ENCODE measurements at regions not wholly inside any gene's neighbourhood (a gene's known extent, or its start where the extent isn't known, plus 50 kb on each side); places are given as distances from the start of the nearest gene placed in this dataset.

GRCh38 chr21:31398574-31398973 lies 54.5 kb upstream of the TIAM1 start:
- Histone ChIP-seq H4K20me1 (ENCODE audit: insufficient read depth, low read length) (no peaks in the 10 kb centered on the region), H3K4me3 (replicated peaks in 1 of 3; ENCODE audit: low read depth in 2 of 3, low read length in 3 of 3) (no peak overlapping the region), H3K27me3 (ENCODE audit: control insufficient read depth in 2 of 2, insufficient read depth in 2 of 2, low read length in 2 of 2) (peaks cover 0 to 2% of the 10 kb centered on the region in 2 donors), H3K27ac (ENCODE audit: low read depth in 1 of 2, low read length in 2 of 2) (no peak overlapping the region), H2AFZ (ENCODE audit: insufficient read depth, low read depth, low read length, poor library complexity, severe bottlenecking) (no peak overlapping the region), H3K79me2 (ENCODE audit: insufficient read depth, low read length) (no peaks in the 10 kb centered on the region), H3K4me2 (replicated peaks; ENCODE audit: extremely low read depth, low read length, poor library complexity, severe bottlenecking) (no peak overlapping the region), H3K9ac (ENCODE audit: insufficient read depth, low read length, poor library complexity, severe bottlenecking) (no peak overlapping the region), H3K36me3 (replicated peaks in 1 of 2; ENCODE audit: control insufficient read depth in 1 of 2, insufficient read depth in 2 of 2, low read length in 2 of 2) (no peaks in the 10 kb centered on the region), H3K4me1 (ENCODE audit: control insufficient read depth in 1 of 2, insufficient read depth in 2 of 2, low read length in 2 of 2) (no peaks in the 10 kb centered on the region), H3K9me3 (replicated peaks in 1 of 2; ENCODE audit: control insufficient read depth in 1 of 2, insufficient read depth in 1 of 2, low read length in 2 of 2) (no peaks in the 10 kb centered on the region)
- Mint-ChIP-seq H3K4me1 (peaks cover 10% of the 10 kb centered on the region), H3K4me3 (no peak overlapping the region), H3K36me3 (no peaks in the 10 kb centered on the region), H3K27ac (no peak overlapping the region), H3K27me3 (ENCODE audit: low read depth in 3 of 3) (peaks cover 1 to 10% (median 9%) of the 10 kb centered on the region in 3 donors), H3K9me3 (peaks cover 0 to 1% (median 0%) of the 10 kb centered on the region in 7 donors)
- no peak for TF ChIP-seq CTCF (IDR thresholded peaks at IDR 0.05)
- WGBS (ENCODE audit: insufficient coverage) = no CpG with 5 or more reads among the region's 5 CpGs
- intact Hi-C loops (cut with micrococcal nuclease) = no loop called here
- DNase-seq = no peak

DNA sequence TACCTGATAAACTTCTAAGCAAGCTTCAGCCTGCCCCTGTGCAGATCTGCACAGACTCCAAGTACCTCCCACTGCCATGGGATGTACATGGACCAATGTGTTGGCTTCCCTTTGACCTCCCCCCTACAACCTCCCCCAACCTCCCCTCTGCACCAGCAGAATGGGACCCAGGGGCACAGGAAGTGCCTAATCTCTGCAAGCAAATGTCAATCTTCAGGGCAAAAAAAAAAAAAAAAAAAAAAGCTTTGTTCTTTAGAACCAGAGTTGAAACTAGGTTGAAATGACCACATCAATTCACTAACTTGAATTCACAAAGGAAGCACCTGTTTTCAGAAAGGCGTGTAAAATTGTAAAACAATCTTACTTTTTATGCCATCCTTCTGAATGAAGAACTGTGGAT lies 53.9 kb upstream of the TIAM1 start:
- Mint-ChIP-seq H3K4me3 (no peak overlapping the region), H3K4me1 (peaks cover 10% of the 10 kb centered on the region), H3K9me3 (peaks cover 0 to 2% (median 0%) of the 10 kb centered on the region in 7 donors)

More for the DNA sequence above, 53.9 kb upstream of the TIAM1 start:
- no peak overlapping the region for H2AFZ ChIP-seq (ENCODE audit: insufficient read depth, low read depth, low read length, poor library complexity, severe bottlenecking)
- H3K27ac Mint-ChIP-seq = no peak overlapping the region
- no peaks in the 10 kb centered on the region for H3K9me3 ChIP-seq (replicated peaks in 1 of 2; ENCODE audit: control insufficient read depth in 1 of 2, insufficient read depth in 1 of 2, low read length in 2 of 2)
- TF ChIP-seq CTCF (IDR thresholded peaks at IDR 0.05) = no peak
- no peaks in the 10 kb centered on the region for H4K20me1 ChIP-seq (ENCODE audit: insufficient read depth, low read length)
- H3K27me3 Mint-ChIP-seq (ENCODE audit: low read depth in 3 of 3) = peaks cover 0 to 9% (median 8%) of the 10 kb centered on the region in 3 donors
- H3K4me3 ChIP-seq (replicated peaks in 1 of 3; ENCODE audit: low read depth in 2 of 3, low read length in 3 of 3) = no peak overlapping the region
- no peak overlapping the region for H3K27ac ChIP-seq (ENCODE audit: low read depth in 1 of 2, low read length in 2 of 2)
- no peaks in the 10 kb centered on the region for H3K79me2 ChIP-seq (ENCODE audit: insufficient read depth, low read length)
- no peak for DNase-seq
- H3K9ac ChIP-seq (ENCODE audit: insufficient read depth, low read length, poor library complexity, severe bottlenecking) = no peak overlapping the region
- no peaks in the 10 kb centered on the region for H3K4me1 ChIP-seq (ENCODE audit: control insufficient read depth in 1 of 2, insufficient read depth in 2 of 2, low read length in 2 of 2)
- no peaks in the 10 kb centered on the region for H3K36me3 Mint-ChIP-seq
- no CpG with 5 or more reads among the region's 1 CpG for WGBS (ENCODE audit: insufficient coverage)
- intact Hi-C loops (cut with micrococcal nuclease) = no loop called here
- H3K4me2 ChIP-seq (replicated peaks; ENCODE audit: extremely low read depth, low read length, poor library complexity, severe bottlenecking) = no peak overlapping the region
- H3K27me3 ChIP-seq (ENCODE audit: control insufficient read depth in 2 of 2, insufficient read depth in 2 of 2, low read length in 2 of 2) = peaks cover 0 to 2% of the 10 kb centered on the region in 2 donors
- no peaks in the 10 kb centered on the region for H3K36me3 ChIP-seq (replicated peaks in 1 of 2; ENCODE audit: control insufficient read depth in 1 of 2, insufficient read depth in 2 of 2, low read length in 2 of 2)

All from CD14-positive monocyte (primary cell).